ENCODE measurements at regions not wholly inside any gene's neighbourhood (a gene's known extent, or its start where the extent isn't known, plus 50 kb on each side); places are given as distances from the start of the nearest gene placed in this dataset.

- Histone ChIP-seq H3K4me1 (peaks cover 0 to 7% (median 2%) of the 10 kb centered on the region in 6 donors), H3K36me3 (no peaks in the 10 kb centered on the region), H3K27ac (no peak overlapping the region), H3K27me3 (replicated peaks in 1 of 7) (no peaks in the 10 kb centered on the region), H3K4me3 (no peak overlapping the region), H3K9me3 (no peaks in the 10 kb centered on the region)
- no peak for DNase-seq
- WGBS, 5 donors, result 77 to 98% (median 96%) methylated on average over 2 of the region's 2 CpGs
- no peak for TF ChIP-seq CTCF (IDR thresholded peaks at IDR 0.05 in 8 of 11, conservative IDR thresholded peaks at IDR 0.05 in 3 of 11)
- TF ChIP-seq POLR2A (IDR thresholded peaks at IDR 0.05), result no peak
- TF ChIP-seq POLR2AphosphoS5 (IDR thresholded peaks at IDR 0.05), result no peak
- intact Hi-C loops (cut with DNase I; ENCODE audit: low total_unique reads), result loop anchor here (10.0 kb wide), 1 partner anchor 146 kb away; no protein-coding TSS in a partner anchor
Measured at GRCh38 chr1:184221087-184221486, 165.7 kb upstream of the C1orf21 start.

- H3K4me3 ChIP-seq, result no peak overlapping the region
- H3K9me3 ChIP-seq, result no peaks in the 10 kb centered on the region
- peaks cover 0 to 7% (median 2%) of the 10 kb centered on the region in 6 donors for H3K4me1 ChIP-seq
- no peaks in the 10 kb centered on the region for H3K27me3 ChIP-seq (replicated peaks in 1 of 7)
- TF ChIP-seq POLR2AphosphoS5 (IDR thresholded peaks at IDR 0.05) (no peak), CTCF (IDR thresholded peaks at IDR 0.05 in 8 of 11, conservative IDR thresholded peaks at IDR 0.05 in 3 of 11) (peak; percentile 80 to 94 (median 89))
- intact Hi-C loops (cut with DNase I; ENCODE audit: low total_unique reads), result loop anchor here (10.0 kb wide), 1 partner anchor 148 kb away; no protein-coding TSS in a partner anchor
- WGBS, 5 donors, result 29 to 37% (median 33%) methylated on average over 9 of the region's 9 CpGs
- no peak overlapping the region for H3K27ac ChIP-seq
- DNase-seq, result no peak
- no peaks in the 10 kb centered on the region for H3K36me3 ChIP-seq
Measured at GRCh38 chr1:184222652-184223052, 164.2 kb upstream of the C1orf21 start.

- intact Hi-C loops (cut with DNase I; ENCODE audit: low total_unique reads), result loop anchor here (10.0 kb wide), 1 partner anchor 148 kb away; no protein-coding TSS in a partner anchor
- TF ChIP-seq CTCF (IDR thresholded peaks at IDR 0.05 in 8 of 11, conservative IDR thresholded peaks at IDR 0.05 in 3 of 11), result no peak
- no peak for TF ChIP-seq POLR2A (IDR thresholded peaks at IDR 0.05)
- TF ChIP-seq POLR2AphosphoS5 (IDR thresholded peaks at IDR 0.05), result no peak
- Histone ChIP-seq H3K4me3 (no peak overlapping the region), H3K27me3 (replicated peaks in 1 of 7) (no peaks in the 10 kb centered on the region), H3K36me3 (no peaks in the 10 kb centered on the region), H3K4me1 (peaks cover 0 to 7% (median 2%) of the 10 kb centered on the region in 6 donors), H3K9me3 (no peaks in the 10 kb centered on the region), H3K27ac (no peak overlapping the region)
- WGBS, 5 donors, result 86 to 93% (median 87%) methylated on average over 9 to 11 of the region's 11 CpGs
- DNase-seq, result no peak
Measured at GRCh38 chr1:184223216-184223615, 163.6 kb upstream of the C1orf21 start.

GRCh38 chr1:184225283-184226099 lies 161.3 kb upstream of the C1orf21 start:
- TF ChIP-seq CTCF (IDR thresholded peaks at IDR 0.05 in 8 of 11, conservative IDR thresholded peaks at IDR 0.05 in 3 of 11) (no peak), POLR2A (IDR thresholded peaks at IDR 0.05) (no peak), POLR2AphosphoS5 (IDR thresholded peaks at IDR 0.05) (no peak)
- no peak overlapping the region for H3K4me3 ChIP-seq
- intact Hi-C loops (cut with DNase I; ENCODE audit: low total_unique reads), result loop anchor here (10.0 kb wide), 1 partner anchor 151 kb away; no protein-coding TSS in a partner anchor
- no peaks in the 10 kb centered on the region for H3K36me3 ChIP-seq
- H3K27me3 ChIP-seq (replicated peaks in 1 of 7), result no peaks in the 10 kb centered on the region
- peaks cover 0 to 3% (median 0%) of the 10 kb centered on the region in 8 donors for H3K9me3 ChIP-seq
- WGBS, 5 donors, result 93 to 97% (median 94%) methylated on average over 22 to 23 of the region's 23 CpGs
- peaks cover 0 to 7% (median 2%) of the 10 kb centered on the region in 6 donors for H3K4me1 ChIP-seq
- no peak overlapping the region for H3K27ac ChIP-seq
- DNase-seq, result no peak

Data from spleen (tissue), 11 donors.